ACC112 (cell line): ENCODE measurements at regions not wholly inside any gene's neighbourhood (a gene's known extent, or its start where the extent isn't known, plus 50 kb on each side); places are given as distances from the start of the nearest gene placed in this dataset.

Experiments
- H2AFZ ChIP-seq: fragments of 200-600 bp; sonication (generic); one replicate; pipeline ENCODE4 v1.6.0; 2017; ENCODE audit warnings: antibody characterized with exemption, low read length; ENCODE audit not compliant: unreplicated experiment
- H3K27ac ChIP-seq: fragments of 200-600 bp; sonication (generic); 2 replicates; pipeline ENCODE4 v1.5.1; 2014; ENCODE audit warnings: low read depth, mild to moderate bottlenecking, antibody characterized with exemption, low read length, moderate library complexity
- H3K27me3 ChIP-seq: fragments of 200-600 bp; sonication (generic); 2 replicates; pipeline ENCODE4 v1.6.1; 2014; ENCODE audit warnings: mild to moderate bottlenecking, antibody characterized with exemption, low read length, moderate library complexity, mixed read lengths; ENCODE audit not compliant: insufficient read depth
- H3K36me3 ChIP-seq: fragments of 200-600 bp; sonication (generic); 2 replicates; pipeline ENCODE4 v1.6.1; 2016; ENCODE audit warnings: mild to moderate bottlenecking, antibody characterized with exemption, low read length, moderate library complexity, mixed read lengths; ENCODE audit not compliant: insufficient read depth
- H3K4me1 ChIP-seq: fragments of 200-600 bp; sonication (generic); one replicate; pipeline ENCODE4 v1.6.1; 2016; ENCODE audit warnings: low read length, mixed read lengths; ENCODE audit not compliant: insufficient read depth, unreplicated experiment, control insufficient read depth
- H3K4me3 ChIP-seq: fragments of 200-600 bp; sonication (generic); 2 replicates; pipeline ENCODE4 v1.5.1; 2014; ENCODE audit warnings: mild to moderate bottlenecking, low read depth, low read length
- H3K79me2 ChIP-seq: fragments of 200-600 bp; sonication (generic); one replicate; pipeline ENCODE4 v1.6.0; 2016; ENCODE audit warnings: low read length; ENCODE audit not compliant: control insufficient read depth, unreplicated experiment, insufficient read depth

- Histone ChIP-seq H3K4me1 (peaks cover 23% of the 10 kb centered on the region), H3K27me3 (no peaks in the 10 kb centered on the region), H3K79me2 (no peaks in the 10 kb centered on the region), H3K27ac (no peak overlapping the region), H3K4me3 (no peak overlapping the region), H3K36me3 (no peaks in the 10 kb centered on the region), H2AFZ (no peak overlapping the region)
Measured at GRCh38 chrX:141402897-141403610, 160.7 kb upstream of the SPANXC start.

GRCh38 chrX:141396536-141396935 lies 154.2 kb upstream of the SPANXC start:
- Histone ChIP-seq H3K36me3 (no peaks in the 10 kb centered on the region), H3K4me1 (peaks cover 6% of the 10 kb centered on the region), H3K4me3 (no peak overlapping the region), H3K27ac (no peak overlapping the region), H3K79me2 (no peaks in the 10 kb centered on the region), H3K27me3 (no peaks in the 10 kb centered on the region), H2AFZ (no peak overlapping the region)

DNA sequence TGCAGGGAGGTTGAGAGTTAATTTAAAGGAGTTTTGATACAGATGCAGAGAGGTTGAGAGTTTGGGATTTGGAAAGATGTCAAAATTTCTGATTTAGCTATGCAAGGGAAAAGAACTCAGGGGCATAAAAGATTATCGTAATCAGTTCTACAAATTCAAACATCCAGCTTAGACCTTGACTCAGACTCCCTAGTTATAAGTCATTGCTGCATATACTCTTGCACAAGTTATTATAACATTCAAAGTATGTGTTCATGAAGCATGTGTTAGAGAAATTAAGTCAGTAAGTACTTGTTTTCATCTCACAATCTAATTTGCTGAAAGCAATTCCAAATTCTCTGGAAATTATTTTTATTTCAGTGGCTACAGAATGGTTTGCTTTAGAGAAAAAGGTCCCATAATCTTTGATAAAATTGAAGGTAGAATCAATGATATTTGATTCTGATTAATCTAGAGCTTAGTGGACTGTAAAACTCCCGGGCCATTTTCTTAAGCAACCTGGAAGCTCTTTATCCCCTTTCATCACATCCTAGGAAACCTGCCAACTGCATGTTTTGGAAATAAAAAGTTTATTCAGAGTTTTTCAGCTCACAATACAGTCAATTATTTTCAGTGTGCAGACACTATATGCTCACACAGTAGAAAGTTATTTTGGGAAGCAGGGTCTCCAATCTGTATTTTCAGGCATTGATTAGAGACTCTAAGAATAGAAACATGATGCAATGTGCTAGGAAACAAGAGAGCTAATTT lies 132.9 kb upstream of the SPANXC start:
- H2AFZ ChIP-seq, result no peak overlapping the region
- no peaks in the 10 kb centered on the region for H3K4me1 ChIP-seq
- no peaks in the 10 kb centered on the region for H3K79me2 ChIP-seq
- H3K4me3 ChIP-seq, result no peak overlapping the region
- H3K27me3 ChIP-seq, result no peaks in the 10 kb centered on the region
- H3K36me3 ChIP-seq, result no peaks in the 10 kb centered on the region
- H3K27ac ChIP-seq, result no peak overlapping the region

DNA sequence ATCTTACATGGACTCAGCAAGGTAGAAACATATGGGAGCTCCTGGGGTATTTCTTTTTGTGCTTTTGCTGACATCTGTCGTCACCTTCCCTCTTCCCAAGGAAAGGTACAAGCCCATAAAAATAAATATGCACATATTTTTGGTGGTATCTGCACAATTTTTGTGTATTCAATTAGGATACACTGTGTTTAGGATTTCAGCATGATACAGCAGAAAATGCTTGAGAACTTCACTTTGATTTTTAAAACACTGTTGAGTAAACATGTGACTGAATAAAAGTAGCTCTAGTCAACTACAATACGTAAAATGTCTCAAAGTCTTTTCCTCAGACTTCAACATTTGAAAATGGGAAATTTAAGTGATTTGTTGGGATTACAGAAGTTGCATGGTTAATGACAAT lies 99.4 kb upstream of the SPANXC start:
- H3K4me3 ChIP-seq, result peak overlapping the region; percentile 57
- peak overlapping the region; percentile 71 for H3K27ac ChIP-seq
- no peaks in the 10 kb centered on the region for H3K79me2 ChIP-seq
- no peak overlapping the region for H2AFZ ChIP-seq
- peaks cover 4% of the 10 kb centered on the region for H3K4me1 ChIP-seq
- no peaks in the 10 kb centered on the region for H3K36me3 ChIP-seq
- H3K27me3 ChIP-seq, result no peaks in the 10 kb centered on the region

DNA sequence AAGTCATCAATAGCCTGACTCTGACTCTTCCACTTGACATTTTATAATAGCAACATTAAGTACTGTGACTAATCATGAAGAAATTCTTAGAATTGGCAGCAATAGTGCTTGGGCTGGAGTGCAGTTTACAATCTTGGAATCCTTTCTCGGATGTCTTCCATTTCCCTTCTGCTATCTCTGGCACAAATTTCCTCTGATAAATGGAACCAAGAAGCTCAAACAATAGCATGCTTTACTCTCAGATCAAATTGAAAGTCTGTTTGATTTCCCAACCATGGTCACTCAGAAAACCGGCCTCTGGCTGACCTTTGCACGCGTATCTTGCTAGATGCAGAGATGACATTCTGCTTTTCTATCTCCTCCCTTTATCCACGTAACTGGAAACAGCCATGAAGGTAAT lies 99.0 kb upstream of the SPANXC start:
- Histone ChIP-seq H3K27me3 (no peaks in the 10 kb centered on the region), H2AFZ (peak overlapping the region; percentile 32), H3K4me1 (peaks cover 4% of the 10 kb centered on the region), H3K27ac (peak overlapping the region; percentile 71), H3K4me3 (peak overlapping the region; percentile 57), H3K79me2 (no peaks in the 10 kb centered on the region), H3K36me3 (no peaks in the 10 kb centered on the region)

DNA sequence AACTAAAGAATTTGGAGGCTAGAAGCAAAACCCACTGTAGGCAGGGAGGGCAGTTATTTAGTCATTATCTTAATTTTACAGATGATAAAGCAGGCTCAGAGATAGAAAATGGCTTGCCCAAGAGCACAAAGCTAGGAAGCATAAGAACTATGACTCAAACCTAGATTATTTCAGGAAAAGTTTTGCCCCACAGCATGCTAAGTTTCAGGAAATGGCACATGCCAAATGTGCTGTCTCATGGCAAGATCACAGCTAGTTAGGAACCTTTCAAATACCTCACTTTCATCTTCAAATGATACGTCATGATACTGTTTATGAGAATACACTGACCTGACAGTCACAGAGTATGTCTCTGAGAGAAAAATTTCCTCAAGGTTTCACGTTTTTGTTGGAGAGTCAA lies 78.5 kb upstream of the SPANXC start:
- no peaks in the 10 kb centered on the region for H3K4me1 ChIP-seq

DNA sequence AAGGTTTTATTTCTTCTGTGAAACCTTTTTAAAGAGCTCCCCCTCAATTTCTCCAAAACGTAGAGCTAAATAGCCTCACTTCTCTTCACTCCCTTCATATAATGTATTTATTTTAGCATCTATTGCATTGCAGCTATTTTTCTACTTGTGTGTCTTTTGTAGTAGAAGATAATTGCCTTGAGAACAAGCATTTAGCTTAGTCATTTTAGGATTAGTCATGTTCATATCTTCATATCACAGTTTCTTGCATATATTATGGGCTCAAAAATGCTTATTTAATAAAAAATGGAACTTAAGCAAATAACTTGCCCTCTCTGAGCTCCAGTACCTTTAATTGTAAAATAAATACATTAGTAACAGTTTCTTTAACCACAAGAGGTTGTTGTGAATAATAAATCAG lies 72.1 kb upstream of the SPANXC start:
- Histone ChIP-seq H3K27me3 (no peaks in the 10 kb centered on the region), H3K36me3 (no peaks in the 10 kb centered on the region), H3K27ac (no peak overlapping the region), H3K4me1 (no peaks in the 10 kb centered on the region), H3K4me3 (no peak overlapping the region), H2AFZ (no peak overlapping the region), H3K79me2 (no peaks in the 10 kb centered on the region)

More for the DNA sequence above, 78.5 kb upstream of the SPANXC start:
- Histone ChIP-seq H3K27me3 (no peaks in the 10 kb centered on the region), H3K27ac (no peak overlapping the region), H3K4me3 (no peak overlapping the region), H3K36me3 (no peaks in the 10 kb centered on the region), H3K79me2 (no peaks in the 10 kb centered on the region), H2AFZ (no peak overlapping the region)

- H3K4me3 ChIP-seq, result no peak overlapping the region
Measured at GRCh38 chrX:141301017-141301416, 58.7 kb upstream of the SPANXC start.

More at GRCh38 chrX:141301017-141301416, 58.7 kb upstream of the SPANXC start:
- Histone ChIP-seq H3K27ac (no peak overlapping the region), H3K27me3 (no peaks in the 10 kb centered on the region), H3K36me3 (no peaks in the 10 kb centered on the region), H3K4me1 (no peaks in the 10 kb centered on the region), H2AFZ (no peak overlapping the region), H3K79me2 (no peaks in the 10 kb centered on the region)
